ENCODE measurements at regions not wholly inside any gene's neighbourhood (a gene's known extent, or its start where the extent isn't known, plus 50 kb on each side); places are given as distances from the start of the nearest gene placed in this dataset.

GRCh38 chr6:87847830-87848210 lies 145.8 kb upstream of the AKIRIN2 start:
- no TSS peak for BruUV-seq (replicated peaks)
- Histone ChIP-seq H3K27ac (ENCODE audit: low read depth, low read length, poor library complexity, severe bottlenecking) (no peak overlapping the region), H3K36me3 (ENCODE audit: insufficient read depth, low read length, poor library complexity, severe bottlenecking) (no peaks in the 10 kb centered on the region), H3K27me3 (replicated peaks; ENCODE audit: insufficient read depth, low read depth, low read length, poor library complexity) (peaks cover 3% of the 10 kb centered on the region), H3K4me1 (ENCODE audit: insufficient read depth, low read length, poor library complexity, severe bottlenecking) (no peaks in the 10 kb centered on the region), H3K4me3 (ENCODE audit: low read depth, low read length, poor library complexity, severe bottlenecking) (no peak overlapping the region), H3K9me3 (ENCODE audit: low read depth, low read length, poor library complexity, severe bottlenecking) (no peaks in the 10 kb centered on the region)
- DNase-seq (ENCODE audit: low spot score) = no peak
- POLR2A ChIA-PET (ENCODE audit: low non-redundant PET) = no interaction called here
- CTCF ChIA-PET = no interaction called here
- intact Hi-C loops (cut with micrococcal nuclease; ENCODE audit: unreplicated experiment) = no loop called here
- no peak for TF ChIP-seq CTCF (conservative IDR thresholded peaks at IDR 0.05; ENCODE audit: low read depth, low read length)
- TF ChIP-seq EZH2 (IDR thresholded peaks at IDR 0.05; ENCODE audit: borderline replicate concordance, low read depth, low read length, poor library complexity, severe bottlenecking) = no peak

- Histone ChIP-seq H3K36me3 (ENCODE audit: insufficient read depth, low read length, poor library complexity, severe bottlenecking) (no peaks in the 10 kb centered on the region), H3K4me1 (ENCODE audit: insufficient read depth, low read length, poor library complexity, severe bottlenecking) (no peaks in the 10 kb centered on the region), H3K27ac (ENCODE audit: low read depth, low read length, poor library complexity, severe bottlenecking) (no peak overlapping the region), H3K9me3 (ENCODE audit: low read depth, low read length, poor library complexity, severe bottlenecking) (no peaks in the 10 kb centered on the region), H3K27me3 (replicated peaks; ENCODE audit: insufficient read depth, low read depth, low read length, poor library complexity) (peaks cover 3% of the 10 kb centered on the region), H3K4me3 (ENCODE audit: low read depth, low read length, poor library complexity, severe bottlenecking) (no peak overlapping the region)
- TF ChIP-seq CTCF (conservative IDR thresholded peaks at IDR 0.05; ENCODE audit: low read depth, low read length) (no peak), EZH2 (IDR thresholded peaks at IDR 0.05; ENCODE audit: borderline replicate concordance, low read depth, low read length, poor library complexity, severe bottlenecking) (no peak)
- CTCF ChIA-PET = no interaction called here
- BruUV-seq (replicated peaks) = no TSS peak
- POLR2A ChIA-PET (ENCODE audit: low non-redundant PET) = no interaction called here
- intact Hi-C loops (cut with micrococcal nuclease; ENCODE audit: unreplicated experiment) = no loop called here
- DNase-seq (ENCODE audit: low spot score) = no peak
These were observed 145.2 kb upstream of the AKIRIN2 start for GRCh38 chr6:87847135-87847829.

GRCh38 chr6:87846434-87846833 lies 144.4 kb upstream of the AKIRIN2 start:
- no peak for TF ChIP-seq EZH2 (IDR thresholded peaks at IDR 0.05; ENCODE audit: borderline replicate concordance, low read depth, low read length, poor library complexity, severe bottlenecking)
- no peak for TF ChIP-seq CTCF (conservative IDR thresholded peaks at IDR 0.05; ENCODE audit: low read depth, low read length)
- ChIA-PET CTCF (no interaction called here), POLR2A (ENCODE audit: low non-redundant PET) (no interaction called here)
- no peak for DNase-seq (ENCODE audit: low spot score)
- peaks cover 3% of the 10 kb centered on the region for H3K27me3 ChIP-seq (replicated peaks; ENCODE audit: insufficient read depth, low read depth, low read length, poor library complexity)
- BruUV-seq (replicated peaks) = no TSS peak
- no peak overlapping the region for H3K4me3 ChIP-seq (ENCODE audit: low read depth, low read length, poor library complexity, severe bottlenecking)
- no peaks in the 10 kb centered on the region for H3K36me3 ChIP-seq (ENCODE audit: insufficient read depth, low read length, poor library complexity, severe bottlenecking)
- intact Hi-C loops (cut with micrococcal nuclease; ENCODE audit: unreplicated experiment) = no loop called here
- no peaks in the 10 kb centered on the region for H3K9me3 ChIP-seq (ENCODE audit: low read depth, low read length, poor library complexity, severe bottlenecking)
- no peak overlapping the region for H3K27ac ChIP-seq (ENCODE audit: low read depth, low read length, poor library complexity, severe bottlenecking)
- no peaks in the 10 kb centered on the region for H3K4me1 ChIP-seq (ENCODE audit: insufficient read depth, low read length, poor library complexity, severe bottlenecking)
